Loucy (cell line): ENCODE measurements at regions not wholly inside any gene's neighbourhood (a gene's known extent, or its start where the extent isn't known, plus 50 kb on each side); places are given as distances from the start of the nearest gene placed in this dataset.

ENCODE experiments used
- H2AFZ ChIP-seq: fragments of 200-600 bp; sonication (generic); 2 replicates; pipeline ENCODE4 v1.6.0; 2016; ENCODE audit warnings: antibody characterized with exemption, mild to moderate bottlenecking, low read length, moderate library complexity
- H3F3A ChIP-seq: fragments of 200-600 bp; 2 replicates; pipeline ENCODE4 v1.6.0; 2016; ENCODE audit warnings: antibody characterized with exemption, low read depth, mild to moderate bottlenecking
- H3K27me3 ChIP-seq: fragments of 200-600 bp; sonication (generic); 2 replicates; pipeline ENCODE4 v1.6.1; 2014; ENCODE audit warnings: low read length, mild to moderate bottlenecking; ENCODE audit not compliant: insufficient read depth, poor library complexity, severe bottlenecking
- H3K36me3 ChIP-seq: fragments of 200-600 bp; sonication (generic); 2 replicates; pipeline ENCODE4 v1.6.1; 2016; ENCODE audit warnings: low read length; ENCODE audit not compliant: insufficient read depth
- H3K4me1 ChIP-seq: fragments of 200-600 bp; sonication (generic); 2 replicates; pipeline ENCODE4 v1.5.1; 2014; ENCODE audit warnings: low read length, mild to moderate bottlenecking; ENCODE audit not compliant: insufficient read depth, poor library complexity, severe bottlenecking
- H3K4me2 ChIP-seq: fragments of 200-600 bp; sonication (generic); 2 replicates; pipeline ENCODE4 v1.6.0; 2014; ENCODE audit warnings: antibody characterized with exemption, low read length, low read depth, mild to moderate bottlenecking; ENCODE audit not compliant: poor library complexity, severe bottlenecking
- H3K4me3 ChIP-seq: fragments of 200-600 bp; sonication (generic); 2 replicates; pipeline ENCODE4 v1.5.1; 2014; ENCODE audit warnings: low read length, mild to moderate bottlenecking, mixed read lengths; ENCODE audit not compliant: poor library complexity, severe bottlenecking
- H3K79me2 ChIP-seq: fragments of 200-600 bp; sonication (generic); 2 replicates; pipeline ENCODE4 v1.6.1; 2014; ENCODE audit warnings: low read length; ENCODE audit not compliant: insufficient read depth
- H3K9ac ChIP-seq: fragments of 200-600 bp; sonication (generic); 2 replicates; pipeline ENCODE4 v1.6.0; 2014; ENCODE audit warnings: mild to moderate bottlenecking, low read depth, low read length, moderate library complexity; ENCODE audit not compliant: poor library complexity, severe bottlenecking
- H3K9me2 ChIP-seq: fragments of 200-600 bp; sonication (generic); replicated peaks from 2 replicates; pipeline ENCODE4 v1.6.1; 2016; ENCODE audit warnings: low read depth, low read length, mixed read lengths
- H3K9me3 ChIP-seq: fragments of 200-600 bp; sonication (generic); 2 replicates; pipeline ENCODE4 v1.6.1; 2014; ENCODE audit warnings: mild to moderate bottlenecking, antibody characterized with exemption, low read length, low read depth; ENCODE audit not compliant: insufficient read depth
- H4K20me1 ChIP-seq: fragments of 200-600 bp; sonication (generic); 2 replicates; pipeline ENCODE4 v1.6.0; 2014; ENCODE audit warnings: antibody characterized with exemption, low read length, mild to moderate bottlenecking; ENCODE audit not compliant: insufficient read depth, poor library complexity, severe bottlenecking
- EZH2phosphoT487 ChIP-seq: fragments of 200-600 bp; IDR thresholded peaks from 2 replicates; pipeline ENCODE4 v1.6.1; 2018; ENCODE audit warnings: antibody characterized with exemption, mild to moderate bottlenecking, moderate library complexity, borderline replicate concordance
- TF ChIP-seq, protein P1 (sequence below): fragments of 200-600 bp; sonication (generic); conservative IDR thresholded peaks from 2 replicates; pipeline ENCODE4 v1.5.1; 2014; ENCODE audit warnings: mild to moderate bottlenecking, antibody characterized with exemption, low read length

DNA sequence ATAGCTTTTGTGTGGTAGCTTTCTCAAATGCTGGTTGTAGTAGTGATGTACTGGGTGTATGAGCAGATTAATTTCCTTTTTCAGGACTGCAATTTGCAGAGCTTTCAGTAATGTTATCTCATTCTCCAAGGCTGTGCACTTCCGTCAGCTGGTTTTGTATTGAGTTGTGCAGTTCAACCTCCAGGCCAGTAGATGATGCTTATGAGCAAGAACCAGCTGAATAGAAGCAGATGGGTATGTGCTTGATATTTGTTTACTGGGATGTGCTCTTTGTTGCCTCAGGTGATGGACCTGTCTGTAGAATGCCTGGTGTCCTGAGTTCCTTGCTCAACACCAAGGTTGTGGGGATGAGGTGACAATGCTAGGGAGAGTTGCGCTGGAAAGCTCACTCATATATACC lies 462.8 kb downstream of the PCDH18 start:
- no peaks in the 10 kb centered on the region for H3F3A ChIP-seq
- H3K4me2 ChIP-seq = no peak overlapping the region

DNA sequence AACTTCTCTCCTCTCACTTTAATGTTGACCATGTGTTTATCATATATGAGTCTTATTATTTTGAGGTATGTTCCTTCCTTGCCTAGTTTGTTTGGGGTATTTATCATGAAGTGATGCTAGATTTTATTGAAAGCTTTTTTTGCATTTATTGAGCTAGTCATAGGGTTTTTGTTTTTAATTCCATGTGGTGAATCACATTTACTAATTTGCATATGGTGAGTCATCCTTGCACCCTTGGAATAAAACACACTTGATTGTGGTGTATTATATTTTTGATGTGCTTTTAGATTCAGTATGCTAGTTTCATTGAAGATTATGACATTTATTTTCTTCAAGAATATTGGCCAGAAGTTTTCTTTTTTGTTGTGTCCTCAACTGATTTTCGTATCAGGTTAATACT lies 464.6 kb downstream of the PCDH18 start:
- TF ChIP-seq EZH2phosphoT487 = no peak
- TF ChIP-seq, protein P1, sequence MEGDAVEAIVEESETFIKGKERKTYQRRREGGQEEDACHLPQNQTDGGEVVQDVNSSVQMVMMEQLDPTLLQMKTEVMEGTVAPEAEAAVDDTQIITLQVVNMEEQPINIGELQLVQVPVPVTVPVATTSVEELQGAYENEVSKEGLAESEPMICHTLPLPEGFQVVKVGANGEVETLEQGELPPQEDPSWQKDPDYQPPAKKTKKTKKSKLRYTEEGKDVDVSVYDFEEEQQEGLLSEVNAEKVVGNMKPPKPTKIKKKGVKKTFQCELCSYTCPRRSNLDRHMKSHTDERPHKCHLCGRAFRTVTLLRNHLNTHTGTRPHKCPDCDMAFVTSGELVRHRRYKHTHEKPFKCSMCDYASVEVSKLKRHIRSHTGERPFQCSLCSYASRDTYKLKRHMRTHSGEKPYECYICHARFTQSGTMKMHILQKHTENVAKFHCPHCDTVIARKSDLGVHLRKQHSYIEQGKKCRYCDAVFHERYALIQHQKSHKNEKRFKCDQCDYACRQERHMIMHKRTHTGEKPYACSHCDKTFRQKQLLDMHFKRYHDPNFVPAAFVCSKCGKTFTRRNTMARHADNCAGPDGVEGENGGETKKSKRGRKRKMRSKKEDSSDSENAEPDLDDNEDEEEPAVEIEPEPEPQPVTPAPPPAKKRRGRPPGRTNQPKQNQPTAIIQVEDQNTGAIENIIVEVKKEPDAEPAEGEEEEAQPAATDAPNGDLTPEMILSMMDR = no peak
- Histone ChIP-seq H3K4me1 (no peaks in the 10 kb centered on the region), H3K36me3 (no peaks in the 10 kb centered on the region), H4K20me1 (no peaks in the 10 kb centered on the region), H3K27me3 (no peaks in the 10 kb centered on the region), H3K4me3 (no peak overlapping the region), H2AFZ (no peak overlapping the region), H3K9ac (no peak overlapping the region), H3K4me2 (no peak overlapping the region), H3F3A (no peaks in the 10 kb centered on the region), H3K9me3 (no peaks in the 10 kb centered on the region), H3K79me2 (no peaks in the 10 kb centered on the region), H3K9me2 (no peaks in the 10 kb centered on the region)

More for the DNA sequence above, 462.8 kb downstream of the PCDH18 start:
- TF ChIP-seq, protein P1 = 0 out of 2 replicates have a peak, but pooled peaks have one; percentile 22
- no peak for TF ChIP-seq EZH2phosphoT487
- Histone ChIP-seq H3K4me3 (no peak overlapping the region), H3K9me2 (no peaks in the 10 kb centered on the region), H3K27me3 (no peaks in the 10 kb centered on the region), H3K36me3 (no peaks in the 10 kb centered on the region), H3K9ac (no peak overlapping the region), H3K4me1 (no peaks in the 10 kb centered on the region), H3K79me2 (no peaks in the 10 kb centered on the region), H2AFZ (no peak overlapping the region), H4K20me1 (no peaks in the 10 kb centered on the region), H3K9me3 (no peaks in the 10 kb centered on the region)

DNA sequence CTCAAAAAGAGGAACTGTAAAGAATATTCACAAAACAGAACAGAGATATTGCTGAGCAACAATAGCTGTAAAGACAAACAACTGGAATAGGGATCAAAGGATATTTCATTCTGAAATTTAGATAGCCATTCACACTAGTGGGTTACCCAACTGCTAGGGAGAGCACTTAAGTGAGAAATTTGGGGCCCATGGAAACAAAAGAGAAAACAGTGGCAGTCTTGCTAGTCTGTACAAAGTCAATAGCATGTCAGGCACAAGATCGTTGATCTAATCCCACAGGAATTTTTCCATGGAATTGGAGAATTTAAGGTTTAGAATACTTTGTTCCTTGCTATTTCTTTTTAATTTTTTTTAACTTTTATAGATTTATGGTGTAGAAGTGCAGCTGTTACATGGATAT lies 467.0 kb downstream of the PCDH18 start:
- Histone ChIP-seq H3K9me2 (no peaks in the 10 kb centered on the region), H3K9ac (no peak overlapping the region), H3K79me2 (no peaks in the 10 kb centered on the region), H3K4me2 (no peak overlapping the region), H4K20me1 (no peaks in the 10 kb centered on the region), H3F3A (no peaks in the 10 kb centered on the region), H3K27me3 (no peaks in the 10 kb centered on the region), H3K4me3 (no peak overlapping the region), H3K9me3 (no peaks in the 10 kb centered on the region), H3K4me1 (no peaks in the 10 kb centered on the region), H3K36me3 (no peaks in the 10 kb centered on the region), H2AFZ (no peak overlapping the region)
- no peak for TF ChIP-seq EZH2phosphoT487
- TF ChIP-seq, protein P1 = no peak
